SH-SY5Y (cell line): ENCODE measurements at regions not wholly inside any gene's neighbourhood (a gene's known extent, or its start where the extent isn't known, plus 50 kb on each side); places are given as distances from the start of the nearest gene placed in this dataset.

ENCODE experiments used
- GATA2 ChIP-seq: IDR thresholded peaks from 2 replicates; pipeline ENCODE4 v1.6.1; 2011; ENCODE audit warnings: mild to moderate bottlenecking, low read depth, low read length
- GATA3 ChIP-seq: IDR thresholded peaks from 2 replicates; pipeline ENCODE4 v1.6.1; 2011; ENCODE audit warnings: low read depth, mild to moderate bottlenecking, low read length, moderate library complexity

- TF ChIP-seq GATA2 (no peak), GATA3 (no peak)
Measured at GRCh38 chr4:112813790-112814189, 176.8 kb downstream of the LARP7 start.
